Activated T-helper 17 cell treated with anti-CD3 and anti-CD28 coated beads, Interleukin-2, amount 50 U/mL, for 72 hours (primary cell): ENCODE measurements at regions not wholly inside any gene's neighbourhood (a gene's known extent, or its start where the extent isn't known, plus 50 kb on each side); places are given as distances from the start of the nearest gene placed in this dataset.
"Not testable (repeated sequence)": the region's sequence is repeated elsewhere in the genome, so short reads cannot be mapped to it uniquely, and the experiment has no call there.

Experiments used
- ATAC-seq: fragments of 150-1000 bp; cut with Tn5 transposase; replicated peaks from 2 replicates; pipeline ENCODE4 v1.10.0; 2021; ENCODE audit warnings: mild to moderate bottlenecking, moderate library complexity
- H3K27ac Mint-ChIP-seq: one replicate; pipeline ENCODE4 v1.8.0; 2022; ENCODE audit warnings: mixed read lengths
- H3K27me3 Mint-ChIP-seq: one replicate; pipeline ENCODE4 v1.8.0; 2022; ENCODE audit warnings: mixed read lengths
- H3K36me3 Mint-ChIP-seq: one replicate; pipeline ENCODE4 v1.8.0; 2022; ENCODE audit warnings: low read depth, mild to moderate bottlenecking, mixed read lengths
- H3K4me1 Mint-ChIP-seq: one replicate; pipeline ENCODE4 v1.8.0; 2022; ENCODE audit warnings: mixed read lengths
- H3K4me3 Mint-ChIP-seq: one replicate; pipeline ENCODE4 v1.8.0; 2022; ENCODE audit warnings: mild to moderate bottlenecking, mixed read lengths
- H3K9me3 Mint-ChIP-seq: one replicate; pipeline ENCODE4 v1.8.0; 2022; ENCODE audit warnings: mixed read lengths

DNA sequence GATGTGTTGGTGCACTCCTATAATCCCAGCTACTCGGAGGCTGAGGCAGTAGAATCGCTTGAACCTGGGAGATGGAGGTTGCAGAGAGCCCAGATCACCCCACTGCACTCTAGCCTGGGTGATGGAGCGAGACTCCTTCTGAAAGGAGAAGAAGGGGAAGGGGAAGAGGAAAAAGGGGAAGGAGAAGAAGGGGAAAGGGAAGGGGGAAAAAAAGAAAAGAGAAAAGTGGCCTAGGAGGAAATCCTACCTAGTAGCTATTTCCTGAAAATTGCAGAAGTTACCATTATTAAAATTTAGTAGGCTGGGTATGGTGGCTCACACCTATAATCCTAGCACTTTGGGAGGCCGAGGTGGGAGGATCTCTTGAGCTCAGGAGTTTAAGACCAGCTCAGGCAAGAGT, 67.4 kb downstream of the ARRDC3 start:
- Mint-ChIP-seq H3K9me3 (no peaks in the 10 kb centered on the region), H3K36me3 (peaks cover 44% of the 10 kb centered on the region), H3K4me1 (peaks cover 38% of the 10 kb centered on the region), H3K27ac (peak overlapping the region; percentile 86), H3K27me3 (no peaks in the 10 kb centered on the region), H3K4me3 (peak overlapping the region; percentile 91)
- ATAC-seq = no peak

- Mint-ChIP-seq H3K4me3 (peak overlapping the region; percentile 91), H3K27me3 (no peaks in the 10 kb centered on the region), H3K36me3 (peaks cover 56% of the 10 kb centered on the region), H3K27ac (peak overlapping the region; percentile 86), H3K9me3 (no peaks in the 10 kb centered on the region), H3K4me1 (peaks cover 35% of the 10 kb centered on the region)
- ATAC-seq = peak; percentile 86
Observed at GRCh38 chr5:91313757-91314673, 69.1 kb downstream of the ARRDC3 start.

DNA sequence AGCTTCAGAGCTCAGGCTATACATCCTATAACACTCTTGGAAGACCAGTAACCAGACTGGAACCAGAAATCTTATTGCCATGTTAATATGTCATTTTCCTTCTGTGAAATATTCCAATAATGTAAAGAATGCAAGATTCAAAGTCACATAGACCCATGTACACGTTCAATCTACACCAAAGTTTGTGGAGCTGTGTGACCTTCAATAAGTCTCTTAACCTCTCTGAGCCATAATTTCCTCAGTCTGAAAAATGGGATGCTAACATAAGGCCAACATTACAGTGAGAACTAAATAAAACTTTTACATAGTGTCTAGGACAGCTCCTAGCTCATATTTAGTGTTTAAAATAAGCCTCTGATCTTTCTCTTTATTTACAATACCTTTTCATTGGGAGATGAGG, 70.4 kb downstream of the ARRDC3 start:
- no peaks in the 10 kb centered on the region for H3K27me3 Mint-ChIP-seq
- no peaks in the 10 kb centered on the region for H3K9me3 Mint-ChIP-seq
- H3K4me1 Mint-ChIP-seq = peaks cover 29% of the 10 kb centered on the region
- peaks cover 63% of the 10 kb centered on the region for H3K36me3 Mint-ChIP-seq
- ATAC-seq = no peak
- peak overlapping the region; percentile 86 for H3K27ac Mint-ChIP-seq
- H3K4me3 Mint-ChIP-seq = peak overlapping the region; percentile 91

DNA sequence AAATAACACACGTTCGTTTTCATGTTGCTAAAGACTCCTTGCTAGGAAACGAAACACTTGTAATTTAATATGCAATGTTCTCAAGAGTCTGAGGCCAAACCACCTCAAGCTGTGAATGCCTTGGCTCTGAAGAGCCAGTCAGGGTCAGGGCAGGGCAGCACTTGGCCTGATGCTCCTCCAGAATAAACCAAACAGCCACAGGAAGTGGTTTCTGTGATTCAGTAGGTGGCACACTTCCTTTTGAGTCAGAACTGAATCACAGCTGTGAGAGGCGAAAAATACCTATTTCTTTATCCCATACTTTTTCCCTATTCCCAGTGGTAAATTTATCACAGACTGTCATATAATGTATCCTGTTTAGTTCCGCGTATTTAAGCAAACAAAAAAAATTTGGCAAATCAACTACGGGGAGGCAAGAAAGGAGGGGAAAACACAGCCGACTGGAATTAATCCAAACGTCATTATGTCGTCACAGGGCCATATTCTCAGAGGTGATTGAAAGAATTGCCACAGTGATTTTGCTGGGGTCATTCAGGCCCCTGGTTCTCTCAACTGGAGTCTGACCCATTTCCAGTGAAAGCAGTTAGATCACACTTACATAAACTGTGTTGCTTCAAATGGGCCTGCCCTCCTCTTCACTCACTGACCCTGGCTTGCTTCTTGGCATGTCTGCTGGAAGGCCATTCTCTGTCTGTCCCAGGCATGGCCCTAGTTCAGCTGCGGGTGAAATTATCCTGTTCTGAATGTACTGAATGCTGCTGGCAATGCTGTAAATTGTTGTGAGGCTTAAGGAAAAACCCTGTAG, 71.2 kb downstream of the ARRDC3 start:
- H3K9me3 Mint-ChIP-seq = no peaks in the 10 kb centered on the region
- H3K27me3 Mint-ChIP-seq = no peaks in the 10 kb centered on the region
- H3K4me1 Mint-ChIP-seq = peaks cover 26% of the 10 kb centered on the region
- H3K36me3 Mint-ChIP-seq = peaks cover 70% of the 10 kb centered on the region
- peak; percentile 79 for ATAC-seq
- peak overlapping the region; percentile 86 for H3K27ac Mint-ChIP-seq
- peak overlapping the region; percentile 91 for H3K4me3 Mint-ChIP-seq

DNA sequence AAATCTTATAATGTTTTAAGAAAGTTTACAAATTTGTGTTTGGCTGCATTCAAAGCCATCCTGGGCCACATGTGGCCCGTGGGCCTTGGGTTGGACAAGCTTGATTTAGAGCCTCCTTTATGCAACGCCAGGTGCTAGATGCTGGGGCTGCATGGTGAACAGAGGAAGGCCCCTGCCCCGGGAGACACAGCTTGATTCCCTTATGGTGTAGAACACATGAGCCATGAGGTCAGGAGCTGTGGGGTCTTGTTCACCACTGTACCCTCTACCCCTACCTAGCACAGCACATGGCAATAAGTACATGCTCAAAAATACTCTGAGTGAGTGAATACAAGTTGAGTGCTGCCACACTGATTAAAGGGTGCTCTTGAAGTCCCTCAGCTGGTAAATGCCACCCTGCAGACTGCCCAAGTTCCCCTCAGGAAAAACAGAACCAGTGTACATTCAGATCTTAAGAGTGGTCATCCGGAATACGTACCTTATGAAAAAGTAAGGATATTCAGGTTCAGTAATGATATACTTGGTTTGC, 71.9 kb downstream of the ARRDC3 start:
- Mint-ChIP-seq H3K9me3 (no peaks in the 10 kb centered on the region), H3K36me3 (peaks cover 76% of the 10 kb centered on the region), H3K27ac (peak overlapping the region; percentile 86), H3K4me1 (peaks cover 27% of the 10 kb centered on the region), H3K27me3 (no peaks in the 10 kb centered on the region), H3K4me3 (peak overlapping the region; percentile 91)
- ATAC-seq = peak; percentile 2

DNA sequence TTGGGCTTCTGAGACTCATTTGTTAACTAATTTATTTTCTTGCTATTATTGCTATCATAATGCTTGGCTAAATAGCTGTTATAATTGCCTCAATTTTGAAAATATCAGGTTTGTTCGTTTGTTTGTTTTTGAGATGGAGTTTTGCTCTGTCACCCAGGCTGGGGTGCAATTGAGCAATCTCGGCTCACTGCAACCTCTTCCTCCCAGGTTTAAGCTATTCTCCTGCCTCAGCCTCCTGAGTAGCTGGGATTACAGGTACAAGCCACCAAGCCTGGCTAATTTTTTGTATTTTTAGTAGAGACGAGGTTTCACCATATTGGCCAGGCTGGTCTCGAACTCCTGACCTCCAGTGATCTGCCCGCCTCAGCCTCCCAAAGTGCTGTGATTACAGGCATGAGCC, 75.0 kb downstream of the ARRDC3 start:
- H3K27ac Mint-ChIP-seq, H3K9me3 Mint-ChIP-seq, H3K4me3 Mint-ChIP-seq, ATAC-seq, H3K27me3 Mint-ChIP-seq: not testable (repeated sequence)
- Mint-ChIP-seq H3K4me1 (peaks cover 28% of the 10 kb centered on the region), H3K36me3 (peaks cover 83% of the 10 kb centered on the region)

DNA sequence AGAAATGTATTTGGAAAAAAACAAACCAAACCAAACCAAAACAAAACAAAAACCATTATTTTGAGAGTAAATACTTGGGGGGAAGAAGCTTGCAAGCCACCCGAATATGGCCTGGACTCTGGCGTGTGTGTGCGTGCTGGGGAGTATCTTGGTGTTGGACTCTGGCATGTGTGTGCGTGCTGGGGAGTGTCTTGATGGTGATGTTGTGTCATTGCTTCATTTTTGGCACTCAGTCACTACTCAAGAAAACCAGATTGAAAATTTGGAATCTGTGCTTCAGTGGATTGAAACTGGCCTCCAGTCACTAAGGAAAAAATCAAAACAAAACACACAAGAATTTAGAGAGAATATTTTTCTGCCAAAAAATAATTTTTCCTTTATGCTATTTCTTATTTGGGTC, 76.1 kb downstream of the ARRDC3 start:
- Mint-ChIP-seq H3K27me3 (no peaks in the 10 kb centered on the region), H3K36me3 (peaks cover 72% of the 10 kb centered on the region), H3K27ac (no peak overlapping the region), H3K4me3 (no peak overlapping the region), H3K4me1 (peaks cover 22% of the 10 kb centered on the region), H3K9me3 (no peaks in the 10 kb centered on the region)
- ATAC-seq = no peak

GRCh38 chr5:91306497-91306896, 76.6 kb downstream of the ARRDC3 start:
- peaks cover 16% of the 10 kb centered on the region for H3K4me1 Mint-ChIP-seq
- no peak for ATAC-seq
- no peak overlapping the region for H3K27ac Mint-ChIP-seq
- H3K36me3 Mint-ChIP-seq = peaks cover 67% of the 10 kb centered on the region
- H3K4me3 Mint-ChIP-seq = no peak overlapping the region
- no peaks in the 10 kb centered on the region for H3K9me3 Mint-ChIP-seq
- H3K27me3 Mint-ChIP-seq = no peaks in the 10 kb centered on the region

GRCh38 chr5:91305640-91306039, 77.5 kb downstream of the ARRDC3 start:
- Mint-ChIP-seq H3K27me3 (no peaks in the 10 kb centered on the region), H3K27ac (peak overlapping the region; percentile 20), H3K4me3 (no peak overlapping the region), H3K4me1 (peaks cover 8% of the 10 kb centered on the region), H3K36me3 (peaks cover 58% of the 10 kb centered on the region), H3K9me3 (no peaks in the 10 kb centered on the region)
- no peak for ATAC-seq

DNA sequence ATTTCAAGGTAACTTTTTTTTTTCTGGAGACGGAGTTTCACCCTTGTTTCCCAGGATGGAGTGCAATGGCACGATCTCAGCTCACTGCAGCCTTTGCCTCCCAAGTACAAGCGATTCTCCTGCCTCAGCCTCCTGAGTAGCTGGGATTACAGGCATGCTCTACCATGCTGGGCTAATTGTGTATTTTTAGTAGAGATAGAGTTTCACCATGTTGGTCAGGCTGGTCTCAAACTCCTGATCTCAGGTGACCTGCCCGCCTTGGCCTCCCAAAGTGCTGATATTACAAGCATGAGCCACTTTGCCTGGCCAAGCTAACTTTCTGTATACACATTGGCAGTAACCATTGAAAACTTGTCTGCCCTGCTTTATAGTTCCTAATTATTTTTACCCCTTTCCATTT, 79.1 kb downstream of the ARRDC3 start:
- not testable (repeated sequence) for ATAC-seq, H3K4me1 Mint-ChIP-seq, H3K9me3 Mint-ChIP-seq, H3K27me3 Mint-ChIP-seq, H3K4me3 Mint-ChIP-seq, H3K27ac Mint-ChIP-seq
- peaks cover 47% of the 10 kb centered on the region for H3K36me3 Mint-ChIP-seq

- Mint-ChIP-seq H3K4me3 (no peak overlapping the region), H3K9me3 (no peaks in the 10 kb centered on the region), H3K27me3 (no peaks in the 10 kb centered on the region), H3K36me3 (peaks cover 36% of the 10 kb centered on the region), H3K4me1 (peaks cover 7% of the 10 kb centered on the region), H3K27ac (no peak overlapping the region)
- ATAC-seq = no peak
Observed at GRCh38 chr5:91302958-91303357, 80.2 kb downstream of the ARRDC3 start.

GRCh38 chr5:91302305-91302704, 80.8 kb downstream of the ARRDC3 start:
- Mint-ChIP-seq H3K27ac (no peak overlapping the region), H3K4me1 (peaks cover 7% of the 10 kb centered on the region), H3K9me3 (no peaks in the 10 kb centered on the region), H3K27me3 (no peaks in the 10 kb centered on the region), H3K36me3 (peaks cover 31% of the 10 kb centered on the region), H3K4me3 (no peak overlapping the region)
- peak; percentile 26 for ATAC-seq

DNA sequence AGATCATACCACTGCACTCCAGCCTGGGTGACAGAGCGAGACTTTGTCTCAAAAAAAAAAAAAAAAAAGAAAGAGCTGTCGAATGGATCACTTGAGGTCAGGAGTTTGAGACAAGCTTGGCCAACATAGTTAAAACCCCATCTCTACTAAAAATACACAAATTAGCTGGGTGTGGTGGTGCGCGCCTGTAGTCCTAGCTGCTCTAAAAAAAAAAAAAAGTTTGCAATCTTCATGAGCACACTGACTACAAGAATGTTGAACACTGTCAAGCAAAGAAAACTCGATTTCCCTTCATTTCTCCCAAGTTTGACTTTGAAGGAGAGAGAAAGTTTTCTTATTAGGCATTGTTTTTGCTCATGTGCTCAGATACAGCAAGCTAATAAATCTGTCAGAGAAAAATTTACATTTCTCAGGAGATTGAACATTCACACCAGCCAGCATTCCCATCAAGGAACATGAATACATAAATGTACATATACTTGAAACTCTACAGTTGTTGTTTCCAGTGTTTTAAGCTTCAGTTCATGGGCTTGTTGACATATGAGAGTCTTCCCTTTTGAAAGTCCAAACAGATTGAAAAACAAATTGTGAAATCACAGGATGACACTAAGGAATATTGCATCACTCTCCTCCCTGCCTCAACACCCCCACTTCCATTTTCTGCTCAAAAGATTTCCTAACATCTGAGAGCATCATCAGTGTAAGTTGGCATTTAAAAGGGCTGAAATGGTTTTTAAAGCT, 81.8 kb downstream of the ARRDC3 start:
- H3K4me3 Mint-ChIP-seq = no peak overlapping the region
- no peak overlapping the region for H3K27ac Mint-ChIP-seq
- H3K36me3 Mint-ChIP-seq = peaks cover 21% of the 10 kb centered on the region
- H3K4me1 Mint-ChIP-seq = peaks cover 6% of the 10 kb centered on the region
- H3K27me3 Mint-ChIP-seq = no peaks in the 10 kb centered on the region
- H3K9me3 Mint-ChIP-seq = no peaks in the 10 kb centered on the region
- no peak for ATAC-seq

GRCh38 chr5:91297994-91298393, 85.1 kb downstream of the ARRDC3 start:
- H3K4me3 Mint-ChIP-seq = no peak overlapping the region
- no peaks in the 10 kb centered on the region for H3K27me3 Mint-ChIP-seq
- H3K4me1 Mint-ChIP-seq = no peaks in the 10 kb centered on the region
- no peaks in the 10 kb centered on the region for H3K36me3 Mint-ChIP-seq
- H3K27ac Mint-ChIP-seq = no peak overlapping the region
- H3K9me3 Mint-ChIP-seq = no peaks in the 10 kb centered on the region
- ATAC-seq = no peak
